HG02840 (cell line): ENCODE measurements at regions not wholly inside any gene's neighbourhood (a gene's known extent, or its start where the extent isn't known, plus 50 kb on each side); places are given as distances from the start of the nearest gene placed in this dataset.
"Not testable (repeated sequence)": the region's sequence is repeated elsewhere in the genome, so short reads cannot be mapped to it uniquely, and the experiment has no call there.

Experiments
- ATAC-seq: cut with Tn5 transposase; IDR thresholded peaks from one replicate; pipeline ENCODE4 v1.9.1; 2021; ENCODE audit warnings: mild to moderate bottlenecking, moderate library complexity, moderate number of reproducible peaks; ENCODE audit not compliant: unreplicated experiment, low FRiP score

GRCh38 chr10:62492870-62493180, 118.7 kb downstream of the ZNF365 start:
- no peak for ATAC-seq

DNA sequence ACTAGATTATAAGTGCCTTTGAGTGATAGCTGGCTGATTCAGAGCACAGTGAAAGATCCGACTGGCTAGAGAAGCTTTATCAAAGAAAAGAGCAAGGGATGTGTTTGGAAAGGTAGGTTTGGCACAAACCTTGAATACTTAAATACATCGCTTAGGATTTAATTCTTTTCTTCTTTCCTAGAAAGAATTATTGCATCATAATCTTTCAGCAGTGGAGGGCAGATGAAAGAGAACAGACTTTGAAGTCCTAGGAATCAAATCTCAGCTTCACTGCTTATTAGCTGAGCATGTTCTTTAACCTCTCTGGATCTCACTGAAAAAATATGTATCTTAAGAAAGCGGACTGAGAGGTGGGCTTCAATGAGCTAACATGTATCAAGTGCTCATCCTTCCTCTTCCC, 122.8 kb downstream of the ZNF365 start:
- no peak for ATAC-seq

- no peak for ATAC-seq
Measured at GRCh38 chr10:62498271-62498670, 124.1 kb downstream of the ZNF365 start.

GRCh38 chr10:62500116-62500515, 125.9 kb downstream of the ZNF365 start:
- ATAC-seq, result not testable (repeated sequence)

DNA sequence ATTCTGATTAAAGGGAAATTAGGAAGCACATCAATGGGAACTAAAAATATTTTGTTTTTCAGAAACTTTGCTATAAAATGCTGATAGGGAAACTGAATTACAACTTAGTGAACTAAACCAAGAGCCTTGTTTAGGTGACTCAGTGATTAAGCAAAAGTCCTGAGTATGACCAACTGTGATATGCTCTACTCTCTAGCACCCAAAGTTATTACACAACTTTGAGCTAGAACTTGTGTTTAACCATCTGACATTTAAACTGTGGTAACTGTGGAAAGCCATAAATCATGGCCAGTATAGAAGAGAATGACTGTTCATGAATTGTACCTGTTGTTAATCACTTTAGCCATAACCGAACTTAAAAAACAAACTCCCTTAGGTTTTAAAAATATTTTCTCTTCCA, 127.4 kb downstream of the ZNF365 start:
- ATAC-seq, result no peak

DNA sequence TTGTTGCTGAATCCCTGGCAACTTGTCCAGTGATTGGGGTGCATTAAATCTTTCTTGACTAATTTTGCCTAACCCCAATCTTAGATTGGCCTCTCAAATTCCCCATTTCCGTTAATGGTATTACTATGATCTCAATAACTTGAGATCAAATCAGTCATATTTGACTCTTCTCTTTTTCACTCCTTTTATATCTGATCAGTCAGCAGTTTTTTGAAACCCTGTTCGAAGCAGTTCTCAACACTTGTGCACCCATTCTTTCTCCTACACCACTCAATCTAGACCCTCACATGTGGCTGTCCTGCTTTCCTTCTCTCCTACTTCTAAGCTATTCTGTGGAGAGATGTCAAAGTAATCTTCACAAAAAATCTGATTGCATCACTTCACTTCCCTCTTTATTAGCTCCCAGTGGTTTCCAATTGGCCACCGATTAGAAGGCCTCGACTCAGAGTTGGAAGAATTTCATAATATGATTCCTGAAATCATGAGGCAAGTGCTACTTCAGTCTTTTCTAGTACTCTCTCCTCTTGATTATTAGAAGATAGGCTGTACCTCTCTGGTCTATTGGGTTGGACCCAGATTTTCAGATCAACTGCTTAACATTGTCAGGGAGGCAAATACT, 128.9 kb downstream of the ZNF365 start:
- no peak for ATAC-seq

- no peak for ATAC-seq
Measured at GRCh38 chr10:62503872-62504271, 129.7 kb downstream of the ZNF365 start.

GRCh38 chr10:62506371-62506770, 132.2 kb downstream of the ZNF365 start:
- no peak for ATAC-seq

DNA sequence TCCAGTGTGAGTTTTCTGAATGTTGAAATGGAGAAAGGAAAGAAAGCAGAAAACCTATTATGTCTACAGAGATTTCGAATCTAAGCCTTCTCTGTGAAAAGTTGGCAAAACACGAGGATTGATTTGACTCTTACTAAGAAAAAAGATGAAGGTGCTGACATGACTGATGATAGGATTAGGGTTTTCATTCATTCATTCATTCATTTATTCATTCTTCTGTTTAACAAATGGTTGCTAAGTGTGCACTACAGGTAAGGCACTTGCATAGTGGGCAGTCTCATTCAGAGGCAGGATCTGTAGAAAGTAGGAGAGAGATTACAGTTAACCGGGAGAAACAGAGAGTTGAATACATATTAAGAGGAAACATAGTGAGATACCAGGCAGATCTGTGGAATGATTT, 137.1 kb downstream of the ZNF365 start:
- ATAC-seq, result no peak

DNA sequence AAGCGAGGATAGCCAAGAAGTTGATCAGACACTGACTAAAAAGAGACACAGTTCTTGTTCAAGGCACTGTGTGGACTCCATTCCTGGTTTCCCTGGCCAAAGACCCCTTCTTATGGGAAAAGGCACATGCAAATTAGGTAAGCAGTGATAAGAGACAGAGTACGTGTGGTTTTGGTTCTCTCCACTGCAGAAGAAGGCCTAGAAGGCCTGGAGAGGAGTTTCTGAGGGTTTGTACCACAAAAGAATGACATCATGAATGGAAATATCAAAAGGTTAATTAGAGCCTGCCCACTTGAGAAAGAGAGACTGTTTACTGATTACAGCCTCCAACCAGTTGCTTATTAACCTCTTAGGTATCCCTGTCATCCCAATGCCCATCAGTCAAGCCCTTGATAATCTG, 137.5 kb downstream of the ZNF365 start:
- peak; percentile 70 for ATAC-seq

DNA sequence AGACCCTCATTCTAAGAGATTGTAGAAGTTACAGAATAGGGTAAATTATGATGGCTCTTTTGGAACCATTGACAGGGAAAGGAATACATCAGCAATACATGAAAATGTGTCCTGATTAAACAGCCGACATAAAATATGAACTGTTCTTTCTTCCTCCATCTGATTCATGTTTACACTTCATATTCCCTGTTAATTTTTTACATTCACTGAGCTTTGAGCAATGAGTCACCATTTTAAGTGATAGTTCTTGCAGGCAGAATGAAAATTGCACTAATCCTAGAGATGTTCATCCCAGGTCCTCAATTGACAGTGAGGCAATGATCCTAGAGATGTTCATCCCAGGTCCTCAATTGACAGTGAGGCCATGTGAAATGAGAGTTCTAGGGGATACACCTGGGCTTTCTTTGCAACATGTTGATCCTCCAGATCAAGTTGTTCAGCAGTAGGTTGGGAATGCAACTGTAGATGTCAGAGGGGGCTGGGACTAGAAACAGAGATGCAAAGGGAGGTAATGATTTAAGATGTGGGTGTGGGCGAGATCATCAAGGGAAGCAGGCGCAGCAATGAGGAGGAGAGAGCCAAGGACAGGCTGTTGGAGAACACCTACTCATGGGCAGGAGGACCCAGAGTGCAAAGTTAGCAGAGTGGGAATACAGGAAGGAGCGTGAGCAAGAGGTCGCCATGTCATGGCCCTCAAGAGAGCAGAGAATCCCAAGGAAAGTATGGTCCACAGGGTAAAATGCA, 138.7 kb downstream of the ZNF365 start:
- ATAC-seq, result no peak

DNA sequence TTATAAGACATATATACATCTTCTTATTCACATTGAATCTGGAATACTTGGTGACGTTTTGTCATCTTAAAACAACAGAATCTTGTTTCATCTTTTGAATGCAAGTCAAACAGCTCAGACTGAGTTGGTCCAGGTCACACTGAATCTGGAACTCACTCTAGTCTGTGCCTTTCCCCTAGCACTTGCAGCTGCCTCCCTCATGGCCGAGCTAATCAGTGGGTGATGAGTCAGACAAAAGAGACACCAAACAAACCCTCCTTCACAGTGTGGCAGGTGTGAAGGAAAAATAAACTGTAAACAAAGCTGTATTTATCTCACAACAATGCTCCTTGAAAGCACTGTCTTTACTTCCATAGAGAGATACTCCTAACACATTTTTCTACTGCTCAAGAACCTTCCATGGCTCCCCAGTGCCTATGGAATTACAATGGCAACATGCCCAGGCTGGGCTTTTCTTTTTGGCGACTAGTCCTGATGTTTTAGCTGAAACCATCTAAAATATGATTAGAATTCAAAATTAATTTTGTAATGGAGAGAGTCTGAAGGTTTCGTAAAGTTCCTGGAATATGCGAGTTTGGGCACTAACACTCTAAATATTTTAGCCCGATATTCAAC, 140.0 kb downstream of the ZNF365 start:
- ATAC-seq, result no peak

DNA sequence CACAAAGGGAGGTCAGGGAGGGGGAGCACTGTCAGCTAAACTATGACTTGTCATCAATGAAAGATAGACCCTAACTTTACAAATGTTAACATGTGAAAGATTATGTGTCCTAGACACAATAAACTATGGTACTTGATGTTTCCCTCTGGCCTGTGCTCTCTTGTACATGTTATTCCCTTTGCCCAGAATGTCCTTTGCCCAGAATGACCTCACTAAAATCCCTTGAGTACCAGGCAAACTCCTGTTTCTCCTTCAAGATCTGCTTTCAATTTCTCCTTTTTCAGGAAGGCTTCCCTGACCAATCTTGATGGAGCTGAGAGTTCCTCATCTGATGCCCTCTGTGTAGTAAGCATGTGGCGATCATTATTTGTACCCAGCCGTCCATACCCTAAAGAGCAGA, 143.1 kb downstream of the ZNF365 start:
- no peak for ATAC-seq

DNA sequence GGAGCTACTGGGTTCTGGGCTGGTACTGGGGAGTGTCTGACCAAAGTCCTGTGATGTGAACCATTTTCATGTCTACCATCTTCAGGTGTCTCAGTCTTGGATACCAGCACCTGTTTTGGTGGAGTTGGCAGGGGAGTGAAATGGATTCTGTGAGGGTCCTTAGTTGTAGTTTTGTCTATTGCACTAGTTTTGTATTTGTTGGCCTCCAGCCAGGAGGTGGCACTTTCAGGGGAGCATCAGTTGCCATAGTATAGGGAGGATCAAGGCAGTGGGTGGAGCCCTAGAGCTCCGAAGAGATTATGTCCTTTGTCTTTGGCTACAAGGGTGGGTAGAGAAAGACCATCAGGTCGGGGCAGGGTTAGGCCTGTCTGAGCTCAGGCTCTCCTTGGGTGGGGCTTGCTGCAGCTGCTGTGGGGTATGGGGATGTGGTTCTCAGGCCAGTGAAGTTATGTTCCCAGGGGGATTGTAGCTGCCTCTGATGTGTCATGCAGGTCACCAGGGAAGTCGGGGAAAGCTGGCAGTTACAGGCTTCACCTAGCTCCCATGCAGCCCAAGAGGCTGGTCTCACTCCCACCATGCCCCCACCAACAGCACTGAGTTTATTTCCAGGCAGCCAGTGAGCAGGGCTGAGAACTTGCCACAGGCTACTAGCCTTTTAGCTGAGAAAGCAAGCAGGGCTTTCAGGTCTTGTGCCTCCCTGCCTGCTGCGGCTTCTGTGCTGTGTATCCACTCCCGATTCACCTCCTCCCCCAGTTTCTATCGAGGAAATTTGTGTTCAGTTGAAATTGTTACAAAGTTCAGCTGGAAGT, 153.1 kb downstream of the ZNF365 start:
- peak; percentile 49 for ATAC-seq

DNA sequence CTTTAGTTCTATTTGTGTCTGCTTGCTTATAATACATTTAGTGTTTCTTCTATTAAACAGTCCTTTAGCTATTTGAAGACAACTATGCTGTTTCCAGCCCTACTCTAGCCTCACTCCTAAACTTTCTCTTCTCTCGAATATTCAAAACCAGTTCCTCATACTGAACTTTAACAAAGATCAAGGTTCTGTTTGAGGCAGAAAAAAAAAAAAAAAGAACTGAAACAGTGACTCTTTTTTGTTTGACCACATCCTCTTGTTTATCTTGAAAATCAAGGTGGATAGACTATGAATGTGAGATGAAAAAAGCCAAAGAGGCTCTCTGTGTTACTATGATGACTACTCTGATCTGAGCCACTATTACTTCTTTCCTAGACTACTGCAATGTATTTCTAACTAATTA, 154.3 kb downstream of the ZNF365 start:
- peak; percentile 94 for ATAC-seq

- no peak for ATAC-seq
Measured at GRCh38 chr10:62529396-62529795, 155.2 kb downstream of the ZNF365 start.

DNA sequence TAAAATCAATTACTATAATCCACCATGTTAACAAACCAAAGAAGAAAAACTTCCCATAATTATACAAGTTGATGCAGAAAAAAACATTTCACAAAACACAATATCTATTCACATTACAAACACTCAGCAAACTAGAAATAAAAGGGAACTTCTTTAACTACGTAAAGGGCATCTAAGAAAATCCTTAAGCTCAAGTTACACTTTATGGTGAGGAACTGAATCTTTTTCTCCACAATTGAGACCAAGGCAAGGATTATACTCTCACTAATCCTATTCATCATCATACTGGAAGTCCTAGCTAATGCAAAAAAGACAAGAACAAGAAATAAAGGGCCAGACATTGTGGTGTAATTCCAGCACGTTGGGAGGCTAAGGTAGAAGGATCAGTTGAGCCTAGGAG, 159.9 kb downstream of the ZNF365 start:
- no peak for ATAC-seq

DNA sequence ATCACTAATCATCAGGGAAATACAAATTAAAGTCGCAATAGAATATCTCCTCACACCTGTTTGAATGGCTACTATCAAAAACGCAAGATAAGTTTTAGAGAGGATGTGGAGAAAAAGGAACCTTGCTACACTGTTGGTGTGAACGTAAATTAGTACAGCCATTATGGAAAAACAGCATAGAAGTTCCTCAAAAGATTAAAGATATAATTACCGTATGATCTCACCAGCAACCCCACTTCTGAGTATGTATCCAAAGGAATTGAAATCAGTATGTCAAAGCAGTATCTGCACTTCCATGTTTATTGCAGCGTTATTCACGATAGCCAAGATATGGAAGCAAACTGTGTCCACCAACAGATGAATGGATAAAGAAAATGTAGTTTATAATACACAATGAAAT, 164.4 kb downstream of the ZNF365 start:
- ATAC-seq, result no peak

GRCh38 chr10:62540389-62540788, 166.2 kb downstream of the ZNF365 start:
- no peak for ATAC-seq

GRCh38 chr10:62541811-62542210, 167.6 kb downstream of the ZNF365 start:
- no peak for ATAC-seq
